ENCODE measurements at regions not wholly inside any gene's neighbourhood (a gene's known extent, or its start where the extent isn't known, plus 50 kb on each side); places are given as distances from the start of the nearest gene placed in this dataset.
"Not testable (repeated sequence)": the region's sequence is repeated elsewhere in the genome, so short reads cannot be mapped to it uniquely, and the experiment has no call there.

DNA sequence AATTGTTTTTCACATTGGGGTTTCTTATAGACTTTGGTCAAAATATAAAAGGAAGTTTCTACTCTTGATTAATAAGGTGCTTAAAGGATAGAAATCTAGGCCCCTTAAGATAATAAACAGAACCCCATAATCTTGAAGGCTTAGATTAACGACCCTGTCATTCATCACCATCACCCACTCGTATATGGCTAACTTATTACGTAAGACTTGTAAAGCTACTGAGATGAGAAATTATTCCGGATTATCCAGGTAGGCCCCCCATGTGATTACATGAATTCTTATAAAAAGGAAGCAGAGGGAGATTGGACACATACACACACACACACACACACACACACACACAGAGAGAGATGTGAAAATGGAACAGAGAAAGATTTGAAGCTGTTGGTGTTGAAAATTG lies 1489.2 kb upstream of the TENM4 start:
- Histone ChIP-seq H3F3A (ENCODE audit: insufficient read depth, low read length) (no peaks in the 10 kb centered on the region), H4K20me1 (ENCODE audit: insufficient read depth, low read length) (no peaks in the 10 kb centered on the region), H3K9ac (ENCODE audit: low read length) (no peak overlapping the region), H3K4me3 (ENCODE audit: low read depth, low read length, poor library complexity, severe bottlenecking) (no peak overlapping the region), H3K9me3 (ENCODE audit: low read length) (no peaks in the 10 kb centered on the region), H3K9me2 (ENCODE audit: low read depth, low read length) (no peaks in the 10 kb centered on the region), H3K4me2 (ENCODE audit: low read length) (no peak overlapping the region), H3K27me3 (ENCODE audit: insufficient read depth, low read length) (no peaks in the 10 kb centered on the region), H3K4me1 (ENCODE audit: insufficient read depth, low read length, severe bottlenecking) (no peaks in the 10 kb centered on the region), H3K27ac (ENCODE audit: low read depth, low read length, poor library complexity, severe bottlenecking) (no peak overlapping the region), H3K79me2 (ENCODE audit: insufficient read depth, low read length) (no peaks in the 10 kb centered on the region), H2AFZ (ENCODE audit: low read length) (no peak overlapping the region), H3K36me3 (ENCODE audit: insufficient read depth, low read length) (no peaks in the 10 kb centered on the region)
- TF ChIP-seq, protein P1, sequence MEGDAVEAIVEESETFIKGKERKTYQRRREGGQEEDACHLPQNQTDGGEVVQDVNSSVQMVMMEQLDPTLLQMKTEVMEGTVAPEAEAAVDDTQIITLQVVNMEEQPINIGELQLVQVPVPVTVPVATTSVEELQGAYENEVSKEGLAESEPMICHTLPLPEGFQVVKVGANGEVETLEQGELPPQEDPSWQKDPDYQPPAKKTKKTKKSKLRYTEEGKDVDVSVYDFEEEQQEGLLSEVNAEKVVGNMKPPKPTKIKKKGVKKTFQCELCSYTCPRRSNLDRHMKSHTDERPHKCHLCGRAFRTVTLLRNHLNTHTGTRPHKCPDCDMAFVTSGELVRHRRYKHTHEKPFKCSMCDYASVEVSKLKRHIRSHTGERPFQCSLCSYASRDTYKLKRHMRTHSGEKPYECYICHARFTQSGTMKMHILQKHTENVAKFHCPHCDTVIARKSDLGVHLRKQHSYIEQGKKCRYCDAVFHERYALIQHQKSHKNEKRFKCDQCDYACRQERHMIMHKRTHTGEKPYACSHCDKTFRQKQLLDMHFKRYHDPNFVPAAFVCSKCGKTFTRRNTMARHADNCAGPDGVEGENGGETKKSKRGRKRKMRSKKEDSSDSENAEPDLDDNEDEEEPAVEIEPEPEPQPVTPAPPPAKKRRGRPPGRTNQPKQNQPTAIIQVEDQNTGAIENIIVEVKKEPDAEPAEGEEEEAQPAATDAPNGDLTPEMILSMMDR (IDR thresholded peaks at IDR 0.05; ENCODE audit: low read length): no peak
- TF ChIP-seq EZH2 (IDR thresholded peaks at IDR 0.05; ENCODE audit: borderline replicate concordance, low read length): no peak

DNA sequence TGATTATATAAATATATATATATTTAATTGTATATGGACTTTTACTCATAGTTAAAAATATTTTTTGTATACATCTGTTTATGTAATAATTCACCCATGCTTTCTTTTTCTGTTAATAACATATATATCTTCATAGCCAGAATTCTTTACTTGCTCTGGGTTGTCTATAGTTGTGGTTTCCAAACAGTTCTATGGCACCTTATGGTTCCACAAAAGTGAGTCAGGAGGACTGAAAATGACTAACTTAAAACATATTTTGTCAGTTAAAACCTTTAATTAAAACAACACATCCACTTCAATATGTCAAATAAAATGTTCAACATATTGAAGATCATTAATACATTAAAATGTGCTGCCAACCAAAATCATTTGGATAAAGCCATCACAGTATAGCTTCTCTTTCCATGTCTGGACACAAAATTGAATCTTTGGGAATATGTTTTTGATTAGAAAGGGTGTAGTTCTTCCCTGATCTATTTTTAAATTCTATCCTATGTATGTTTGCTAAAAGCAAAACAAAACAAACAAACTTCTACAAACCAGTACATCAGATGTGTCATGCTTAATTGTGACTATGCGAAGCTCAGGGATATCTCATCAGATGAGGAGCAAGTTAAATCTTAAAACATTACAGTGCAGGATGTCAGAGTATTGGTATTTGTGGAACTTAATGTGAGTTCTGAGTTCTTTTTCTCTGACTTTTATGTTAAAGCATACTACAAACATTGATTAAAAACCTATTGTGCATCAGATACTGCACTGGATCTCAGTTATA lies 1488.4 kb upstream of the TENM4 start:
- Histone ChIP-seq H3K36me3 (ENCODE audit: insufficient read depth, low read length) (no peaks in the 10 kb centered on the region), H3K4me1 (ENCODE audit: insufficient read depth, low read length, severe bottlenecking) (no peaks in the 10 kb centered on the region), H3K4me3 (ENCODE audit: low read depth, low read length, poor library complexity, severe bottlenecking) (no peak overlapping the region), H3K9ac (ENCODE audit: low read length) (no peak overlapping the region), H3K9me2 (ENCODE audit: low read depth, low read length) (no peaks in the 10 kb centered on the region), H3K27me3 (ENCODE audit: insufficient read depth, low read length) (no peaks in the 10 kb centered on the region), H4K20me1 (ENCODE audit: insufficient read depth, low read length) (no peaks in the 10 kb centered on the region), H3K9me3 (ENCODE audit: low read length) (no peaks in the 10 kb centered on the region), H3F3A (ENCODE audit: insufficient read depth, low read length) (no peaks in the 10 kb centered on the region), H2AFZ (ENCODE audit: low read length) (no peak overlapping the region), H3K79me2 (ENCODE audit: insufficient read depth, low read length) (no peaks in the 10 kb centered on the region), H3K27ac (ENCODE audit: low read depth, low read length, poor library complexity, severe bottlenecking) (no peak overlapping the region), H3K4me2 (ENCODE audit: low read length) (no peak overlapping the region)
- no peak for TF ChIP-seq EZH2 (IDR thresholded peaks at IDR 0.05; ENCODE audit: borderline replicate concordance, low read length)
- TF ChIP-seq, protein P1 (IDR thresholded peaks at IDR 0.05; ENCODE audit: low read length): no peak

DNA sequence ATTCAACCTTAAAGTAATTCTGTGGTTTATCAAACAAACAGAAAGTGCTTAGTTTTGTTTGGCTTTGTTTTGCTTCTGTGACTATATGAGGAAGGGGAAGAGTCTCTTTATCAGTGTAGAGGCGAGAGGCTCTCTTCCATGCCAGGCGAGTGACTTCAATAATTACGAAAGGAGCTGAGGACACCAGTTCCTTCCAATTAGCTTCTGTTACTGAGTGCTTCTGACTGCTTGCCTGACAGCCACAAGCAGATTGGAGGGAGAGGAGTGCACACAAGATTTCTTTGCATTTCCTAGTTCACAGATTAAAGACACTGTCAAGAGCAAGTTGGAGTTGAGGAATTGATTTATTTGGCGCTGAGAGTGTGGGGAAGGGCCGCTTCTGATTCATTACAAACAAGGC lies 1484.5 kb upstream of the TENM4 start:
- Histone ChIP-seq H3F3A (ENCODE audit: insufficient read depth, low read length) (no peaks in the 10 kb centered on the region), H3K9me3 (ENCODE audit: low read length) (no peaks in the 10 kb centered on the region), H3K9me2 (ENCODE audit: low read depth, low read length) (no peaks in the 10 kb centered on the region), H3K27ac (ENCODE audit: low read depth, low read length, poor library complexity, severe bottlenecking) (no peak overlapping the region), H3K4me3 (ENCODE audit: low read depth, low read length, poor library complexity, severe bottlenecking) (no peak overlapping the region), H2AFZ (ENCODE audit: low read length) (no peak overlapping the region), H4K20me1 (ENCODE audit: insufficient read depth, low read length) (no peaks in the 10 kb centered on the region), H3K9ac (ENCODE audit: low read length) (no peak overlapping the region), H3K79me2 (ENCODE audit: insufficient read depth, low read length) (no peaks in the 10 kb centered on the region), H3K36me3 (ENCODE audit: insufficient read depth, low read length) (no peaks in the 10 kb centered on the region), H3K27me3 (ENCODE audit: insufficient read depth, low read length) (no peaks in the 10 kb centered on the region), H3K4me2 (ENCODE audit: low read length) (no peak overlapping the region), H3K4me1 (ENCODE audit: insufficient read depth, low read length, severe bottlenecking) (no peaks in the 10 kb centered on the region)
- no peak for TF ChIP-seq EZH2 (IDR thresholded peaks at IDR 0.05; ENCODE audit: borderline replicate concordance, low read length)
- TF ChIP-seq, protein P1 (IDR thresholded peaks at IDR 0.05; ENCODE audit: low read length): no peak

DNA sequence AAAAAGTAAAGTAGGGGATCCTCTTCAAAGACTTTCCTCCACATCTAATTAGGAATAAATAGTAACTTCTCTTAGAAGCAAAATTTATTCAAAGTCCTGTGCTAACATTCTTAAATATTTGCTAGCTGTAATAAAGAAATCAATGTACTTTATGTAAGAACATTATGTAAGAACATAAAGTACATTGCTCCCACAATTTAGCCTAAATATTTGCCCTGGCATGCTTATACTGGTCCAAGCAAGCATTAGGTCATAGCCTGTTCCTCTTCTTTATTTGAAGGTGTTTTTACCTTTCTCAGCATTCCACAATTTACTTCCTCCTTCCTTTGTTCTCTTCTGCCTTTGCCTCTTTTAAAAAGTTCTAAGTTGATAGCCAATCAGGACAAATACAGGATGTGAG lies 1480.5 kb upstream of the TENM4 start:
- not testable (repeated sequence) for H3K4me2 ChIP-seq (ENCODE audit: low read length); H3K9me2 ChIP-seq (ENCODE audit: low read depth, low read length); H4K20me1 ChIP-seq (ENCODE audit: insufficient read depth, low read length); H3K79me2 ChIP-seq (ENCODE audit: insufficient read depth, low read length); H2AFZ ChIP-seq (ENCODE audit: low read length); H3F3A ChIP-seq (ENCODE audit: insufficient read depth, low read length); H3K4me1 ChIP-seq (ENCODE audit: insufficient read depth, low read length, severe bottlenecking); H3K27ac ChIP-seq (ENCODE audit: low read depth, low read length, poor library complexity, severe bottlenecking); H3K9me3 ChIP-seq (ENCODE audit: low read length); H3K4me3 ChIP-seq (ENCODE audit: low read depth, low read length, poor library complexity, severe bottlenecking); H3K27me3 ChIP-seq (ENCODE audit: insufficient read depth, low read length); H3K9ac ChIP-seq (ENCODE audit: low read length); H3K36me3 ChIP-seq (ENCODE audit: insufficient read depth, low read length)

Data from OCI-LY1 (cell line).